Stimulated activated CD4-positive, alpha-beta T cell treated with anti-CD3 and anti-CD28 coated beads, Interleukin-15, amount 100 ng/mL, for 24 hours (primary cell): ENCODE measurements at regions not wholly inside any gene's neighbourhood (a gene's known extent, or its start where the extent isn't known, plus 50 kb on each side); places are given as distances from the start of the nearest gene placed in this dataset.

Source experiments
- DNase-seq: peaks from one replicate; pipeline ENCODE4 v3.0.0-alpha.2; 2020

GRCh38 chr17:79441356-79442160 is 169.3 kb downstream of the RBFOX3 start:
- DNase-seq = no peak

- DNase-seq = no peak
Observed at GRCh38 chr17:79440251-79440650, 170.6 kb downstream of the RBFOX3 start.

- DNase-seq = no peak
Observed at GRCh38 chr17:79439493-79439892, 171.4 kb downstream of the RBFOX3 start.

GRCh38 chr17:79438546-79439334 is 172.1 kb downstream of the RBFOX3 start:
- DNase-seq = no peak

GRCh38 chr17:79438058-79438457 is 172.8 kb downstream of the RBFOX3 start:
- DNase-seq = no peak

- DNase-seq = no peak
Observed at GRCh38 chr17:79437081-79437480, 173.8 kb downstream of the RBFOX3 start.

- no peak for DNase-seq
Observed at GRCh38 chr17:79435962-79436361, 174.9 kb downstream of the RBFOX3 start.

GRCh38 chr17:79435296-79435695 is 175.6 kb downstream of the RBFOX3 start:
- DNase-seq = no peak

GRCh38 chr17:79434215-79434614 is 176.6 kb downstream of the RBFOX3 start:
- no peak for DNase-seq

- no peak for DNase-seq
Observed at GRCh38 chr17:79433379-79433778, 177.5 kb downstream of the RBFOX3 start.

GRCh38 chr17:79431175-79431574 is 179.7 kb downstream of the RBFOX3 start:
- no peak for DNase-seq

GRCh38 chr17:79429864-79430494 is 180.9 kb downstream of the RBFOX3 start:
- DNase-seq = no peak

GRCh38 chr17:79428988-79429387 is 181.9 kb downstream of the RBFOX3 start:
- DNase-seq = no peak

- no peak for DNase-seq
Observed at GRCh38 chr17:79427621-79428539, 183.0 kb downstream of the RBFOX3 start.

- DNase-seq = no peak
Observed at GRCh38 chr17:79425686-79426085, 185.2 kb downstream of the RBFOX3 start.

- no peak for DNase-seq
Observed at GRCh38 chr17:79424471-79425185, 186.2 kb downstream of the RBFOX3 start.

GRCh38 chr17:79423811-79424465 is 186.9 kb downstream of the RBFOX3 start:
- no peak for DNase-seq

GRCh38 chr17:79422236-79422635 is 188.6 kb downstream of the RBFOX3 start:
- no peak for DNase-seq

GRCh38 chr17:79420318-79421243 is 190.3 kb downstream of the RBFOX3 start:
- peak; percentile 61 for DNase-seq

GRCh38 chr17:79417476-79417988 is 193.3 kb downstream of the RBFOX3 start:
- DNase-seq = no peak
